ENCODE measurements at regions not wholly inside any gene's neighbourhood (a gene's known extent, or its start where the extent isn't known, plus 50 kb on each side); places are given as distances from the start of the nearest gene placed in this dataset.

- TF ChIP-seq CTCF (optimal IDR thresholded peaks at IDR 0.05 in 1 of 3, IDR thresholded peaks at IDR 0.05 in 1 of 3, conservative IDR thresholded peaks at IDR 0.05 in 1 of 3; ENCODE audit: extremely low read depth in 1 of 3, insufficient read depth in 2 of 3, low read length in 3 of 3), result no peak
- no peak for TF ChIP-seq EZH2 (IDR thresholded peaks at IDR 0.05; ENCODE audit: low read length)
Measured at GRCh38 chr2:101580528-101580927, 105.6 kb upstream of the RFX8 start.

Measured in keratinocyte (primary cell).